ENCODE measurements at regions not wholly inside any gene's neighbourhood (a gene's known extent, or its start where the extent isn't known, plus 50 kb on each side); places are given as distances from the start of the nearest gene placed in this dataset.
"Not testable (repeated sequence)": the region's sequence is repeated elsewhere in the genome, so short reads cannot be mapped to it uniquely, and the experiment has no call there.

DNA sequence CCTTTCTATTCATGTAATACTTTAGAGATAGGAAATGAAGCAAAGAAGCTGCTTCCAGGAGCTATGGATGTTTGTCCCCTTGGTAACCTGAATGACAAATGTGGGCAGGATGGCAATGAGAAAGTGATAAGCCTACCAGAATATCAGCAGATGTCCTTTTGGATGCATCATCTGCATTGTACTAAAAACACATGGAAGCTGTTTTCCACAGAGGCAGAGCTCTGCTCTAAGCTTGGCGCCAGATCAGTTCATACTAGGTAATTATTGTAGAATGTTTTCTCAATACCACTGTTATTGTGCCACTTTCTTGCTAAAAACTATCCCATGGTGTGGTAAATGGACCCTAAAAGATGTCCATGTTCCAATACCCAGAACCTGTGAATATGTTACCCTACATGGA is 100.2 kb downstream of the DTWD1 start:
- Histone ChIP-seq H3K9ac (ENCODE audit: low read depth in 1 of 3, low read length in 3 of 3) (no peak overlapping the region), H3K27ac (ENCODE audit: low read depth, low read length) (no peak overlapping the region), H3K27me3 (ENCODE audit: control insufficient read depth in 3 of 3, insufficient read depth in 3 of 3, low read length in 3 of 3) (no peaks in the 10 kb centered on the region), H3K4me3 (ENCODE audit: low read length in 3 of 3) (no peak overlapping the region), H3K36me3 (ENCODE audit: control insufficient read depth in 3 of 3, insufficient read depth in 3 of 3, low read length in 3 of 3) (no peaks in the 10 kb centered on the region), H3K9me3 (ENCODE audit: control insufficient read depth in 3 of 3, low read length in 3 of 3) (no peaks in the 10 kb centered on the region), H3K4me1 (ENCODE audit: control insufficient read depth in 3 of 3, insufficient read depth in 3 of 3, low read length in 3 of 3) (no peaks in the 10 kb centered on the region)

DNA sequence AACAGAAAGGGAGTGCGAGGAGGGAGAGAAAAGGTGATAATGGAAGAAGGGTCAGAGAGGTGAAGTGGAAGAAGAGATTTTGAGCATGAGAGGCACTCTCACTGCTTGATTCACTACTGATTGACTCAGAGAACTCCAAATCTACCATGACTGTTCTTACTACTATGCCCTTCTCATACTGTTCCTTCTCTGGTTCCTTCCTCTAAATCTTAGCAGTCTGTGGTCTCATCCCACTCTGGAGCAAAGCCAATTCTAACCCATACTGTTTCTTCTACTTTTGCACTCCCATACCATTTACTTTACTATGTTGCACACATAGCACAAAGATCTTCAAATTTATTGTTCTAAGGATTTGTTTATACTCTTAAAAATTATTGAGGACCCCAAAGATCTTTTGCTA is 100.8 kb downstream of the DTWD1 start:
- Histone ChIP-seq H3K27me3 (ENCODE audit: control insufficient read depth in 3 of 3, insufficient read depth in 3 of 3, low read length in 3 of 3) (no peaks in the 10 kb centered on the region), H3K4me3 (ENCODE audit: low read length in 3 of 3) (no peak overlapping the region), H3K9ac (ENCODE audit: low read depth in 1 of 3, low read length in 3 of 3) (no peak overlapping the region), H3K36me3 (ENCODE audit: control insufficient read depth in 3 of 3, insufficient read depth in 3 of 3, low read length in 3 of 3) (no peaks in the 10 kb centered on the region), H3K9me3 (ENCODE audit: control insufficient read depth in 3 of 3, low read length in 3 of 3) (no peaks in the 10 kb centered on the region), H3K27ac (ENCODE audit: low read depth, low read length) (no peak overlapping the region), H3K4me1 (ENCODE audit: control insufficient read depth in 3 of 3, insufficient read depth in 3 of 3, low read length in 3 of 3) (no peaks in the 10 kb centered on the region)

DNA sequence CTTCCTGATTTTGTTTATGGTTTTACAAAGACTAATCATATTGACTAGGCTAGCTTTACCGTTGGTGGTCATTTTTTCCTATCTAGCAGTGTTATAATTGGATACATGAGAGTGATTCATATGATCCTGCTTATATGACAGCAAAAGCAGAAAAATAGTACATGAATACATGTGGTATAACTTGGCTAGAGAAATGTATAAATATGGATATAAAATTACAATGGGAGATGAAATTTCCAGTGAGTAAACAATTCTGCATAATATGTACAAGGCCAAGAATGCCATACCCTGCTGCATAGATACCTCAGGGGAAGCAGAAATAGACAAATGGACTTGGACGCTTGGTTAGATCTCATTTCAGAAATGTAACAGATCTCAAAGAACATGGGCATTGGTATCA is 103.1 kb downstream of the DTWD1 start:
- no peaks in the 10 kb centered on the region for H3K36me3 ChIP-seq (ENCODE audit: control insufficient read depth in 3 of 3, insufficient read depth in 3 of 3, low read length in 3 of 3)

DNA sequence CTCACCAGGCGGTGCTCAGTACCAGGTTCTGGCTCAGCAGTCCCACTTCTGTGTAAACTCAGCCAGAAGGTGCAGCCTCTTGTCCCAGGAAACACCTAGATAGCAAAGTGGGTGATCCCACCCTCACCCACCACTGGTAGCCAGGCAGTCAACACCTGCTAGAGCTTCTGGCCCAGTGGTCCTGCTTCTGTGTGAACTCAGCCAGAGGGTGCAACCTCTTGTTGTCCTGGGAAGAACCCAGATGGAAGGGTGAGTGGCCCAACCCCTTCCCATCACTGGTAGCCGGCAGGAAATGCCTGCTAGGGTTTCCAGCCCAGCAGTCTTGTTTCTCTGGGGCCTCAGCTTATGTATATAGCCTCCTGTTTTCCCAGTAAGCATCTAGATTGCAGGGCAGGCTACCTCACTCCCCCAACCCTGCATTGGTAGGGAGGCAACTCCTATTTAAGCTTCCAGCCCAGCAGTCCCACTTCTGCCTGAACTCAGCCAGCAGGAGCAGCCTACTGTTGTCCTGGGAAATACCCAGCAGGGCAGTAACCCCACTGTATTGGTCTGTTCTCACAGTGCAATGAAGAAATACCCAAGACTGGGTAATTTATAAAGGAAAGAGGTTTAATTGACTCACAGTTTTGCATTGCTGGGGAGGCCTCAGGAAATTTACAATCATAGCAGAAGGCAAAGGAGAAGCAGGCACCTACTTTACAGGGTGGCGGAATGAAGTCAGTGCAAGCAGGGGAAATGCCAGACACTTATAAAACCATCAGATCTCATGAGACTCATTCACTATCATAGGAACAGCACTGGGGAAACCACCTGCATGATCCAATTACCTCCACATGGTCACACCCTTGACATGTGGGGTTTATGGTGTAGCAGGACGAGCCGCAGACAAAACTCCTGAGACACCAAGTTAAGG is 110.6 kb downstream of the DTWD1 start:
- Histone ChIP-seq H3K36me3 (ENCODE audit: control insufficient read depth in 3 of 3, insufficient read depth in 3 of 3, low read length in 3 of 3) (no peaks in the 10 kb centered on the region), H3K27ac (ENCODE audit: low read depth, low read length) (no peak overlapping the region), H3K9me3 (ENCODE audit: control insufficient read depth in 3 of 3, low read length in 3 of 3) (no peaks in the 10 kb centered on the region), H3K4me3 (ENCODE audit: low read length in 3 of 3) (no peak overlapping the region), H3K27me3 (ENCODE audit: control insufficient read depth in 3 of 3, insufficient read depth in 3 of 3, low read length in 3 of 3) (no peaks in the 10 kb centered on the region), H3K4me1 (ENCODE audit: control insufficient read depth in 3 of 3, insufficient read depth in 3 of 3, low read length in 3 of 3) (no peaks in the 10 kb centered on the region), H3K9ac (ENCODE audit: low read depth in 1 of 3, low read length in 3 of 3) (no peak overlapping the region)

More for the DNA sequence above, 103.1 kb downstream of the DTWD1 start:
- H3K4me3 ChIP-seq (ENCODE audit: low read length in 3 of 3) = no peak overlapping the region
- no peaks in the 10 kb centered on the region for H3K27me3 ChIP-seq (ENCODE audit: control insufficient read depth in 3 of 3, insufficient read depth in 3 of 3, low read length in 3 of 3)
- no peaks in the 10 kb centered on the region for H3K4me1 ChIP-seq (ENCODE audit: control insufficient read depth in 3 of 3, insufficient read depth in 3 of 3, low read length in 3 of 3)
- H3K9me3 ChIP-seq (ENCODE audit: control insufficient read depth in 3 of 3, low read length in 3 of 3) = no peaks in the 10 kb centered on the region
- H3K9ac ChIP-seq (ENCODE audit: low read depth in 1 of 3, low read length in 3 of 3) = no peak overlapping the region
- no peak overlapping the region for H3K27ac ChIP-seq (ENCODE audit: low read depth, low read length)

DNA sequence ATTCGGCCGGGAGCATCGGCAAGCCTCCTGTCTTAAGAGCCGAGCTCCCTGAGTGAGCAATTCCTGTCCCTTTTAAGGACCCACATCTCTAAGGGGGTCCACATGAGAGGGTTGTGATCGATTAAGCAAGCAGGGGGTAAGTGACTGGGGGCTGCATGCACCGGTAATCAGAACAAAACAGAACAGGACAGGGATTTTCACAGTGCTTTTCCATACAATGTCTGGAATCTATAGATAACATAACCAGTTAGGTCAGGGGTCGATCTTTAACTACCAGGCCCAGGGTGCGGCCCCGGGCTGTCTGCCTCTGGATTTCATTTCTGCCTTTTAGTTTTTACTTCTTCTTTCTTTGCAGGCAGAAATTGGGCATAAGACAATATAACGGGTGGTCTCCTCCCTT is 111.3 kb downstream of the DTWD1 start:
- not testable (repeated sequence) for H3K9me3 ChIP-seq (ENCODE audit: control insufficient read depth in 3 of 3, low read length in 3 of 3); H3K4me3 ChIP-seq (ENCODE audit: low read length in 3 of 3); H3K27ac ChIP-seq (ENCODE audit: low read depth, low read length); H3K36me3 ChIP-seq (ENCODE audit: control insufficient read depth in 3 of 3, insufficient read depth in 3 of 3, low read length in 3 of 3); H3K27me3 ChIP-seq (ENCODE audit: control insufficient read depth in 3 of 3, insufficient read depth in 3 of 3, low read length in 3 of 3); H3K9ac ChIP-seq (ENCODE audit: low read depth in 1 of 3, low read length in 3 of 3); H3K4me1 ChIP-seq (ENCODE audit: control insufficient read depth in 3 of 3, insufficient read depth in 3 of 3, low read length in 3 of 3)

DNA sequence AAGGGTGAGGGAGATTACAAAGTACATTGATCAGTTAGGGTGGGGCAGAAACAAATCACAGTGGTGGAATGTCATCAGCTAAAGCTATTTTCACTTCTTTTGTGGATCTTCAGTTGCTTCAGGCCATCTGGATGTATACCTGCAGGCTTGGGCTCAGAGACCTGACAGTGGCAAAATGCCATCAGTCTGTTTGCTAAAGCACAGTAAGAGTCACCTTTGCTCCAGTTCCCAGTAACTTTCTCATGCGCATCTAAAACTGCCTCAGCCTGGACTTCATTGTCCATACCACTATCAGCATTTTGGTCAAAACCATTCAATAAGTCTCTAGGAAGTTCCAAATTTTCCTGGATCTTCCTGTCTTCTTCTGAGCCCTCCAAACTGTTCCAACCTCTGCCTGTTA is 113.2 kb downstream of the DTWD1 start:
- H3K9ac ChIP-seq (ENCODE audit: low read depth in 1 of 3, low read length in 3 of 3); H3K4me1 ChIP-seq (ENCODE audit: control insufficient read depth in 3 of 3, insufficient read depth in 3 of 3, low read length in 3 of 3); H3K9me3 ChIP-seq (ENCODE audit: control insufficient read depth in 3 of 3, low read length in 3 of 3); H3K36me3 ChIP-seq (ENCODE audit: control insufficient read depth in 3 of 3, insufficient read depth in 3 of 3, low read length in 3 of 3); H3K27me3 ChIP-seq (ENCODE audit: control insufficient read depth in 3 of 3, insufficient read depth in 3 of 3, low read length in 3 of 3); H3K4me3 ChIP-seq (ENCODE audit: low read length in 3 of 3); H3K27ac ChIP-seq (ENCODE audit: low read depth, low read length): not testable (repeated sequence)

DNA sequence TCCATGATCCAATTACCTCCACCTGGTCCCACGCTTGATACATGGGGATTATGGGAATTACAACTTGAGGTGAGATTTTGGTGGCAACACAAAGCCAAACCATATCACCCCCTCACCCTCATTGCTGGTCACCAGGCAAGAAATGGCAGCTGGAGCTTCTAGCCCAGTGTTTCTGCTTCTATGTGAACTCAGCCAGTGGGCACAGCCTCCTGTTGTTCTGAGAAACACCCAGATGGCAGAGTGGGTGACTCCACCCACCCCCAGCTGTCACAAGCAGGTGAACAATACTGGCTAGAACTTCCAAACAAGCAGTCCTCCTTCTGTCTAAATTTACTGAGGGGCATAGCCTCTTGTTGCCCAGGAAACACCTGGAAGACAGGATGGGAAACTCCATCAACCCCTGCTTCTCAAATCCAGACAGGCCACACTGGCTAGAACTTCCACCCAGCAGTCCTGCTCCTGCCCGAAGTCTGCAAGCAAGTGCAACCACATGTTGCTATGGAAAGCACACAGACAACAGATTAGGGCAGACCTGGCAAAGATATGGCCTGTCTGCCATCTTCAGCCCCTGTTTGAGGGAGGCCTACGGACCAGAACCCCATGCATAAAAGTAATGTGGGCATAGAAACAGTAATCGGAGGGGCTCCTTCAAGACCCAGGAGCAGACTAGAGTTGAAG is 114.1 kb downstream of the DTWD1 start:
- no peaks in the 10 kb centered on the region for H3K27me3 ChIP-seq (ENCODE audit: control insufficient read depth in 3 of 3, insufficient read depth in 3 of 3, low read length in 3 of 3)
- no peaks in the 10 kb centered on the region for H3K4me1 ChIP-seq (ENCODE audit: control insufficient read depth in 3 of 3, insufficient read depth in 3 of 3, low read length in 3 of 3)
- no peaks in the 10 kb centered on the region for H3K9me3 ChIP-seq (ENCODE audit: control insufficient read depth in 3 of 3, low read length in 3 of 3)
- H3K27ac ChIP-seq (ENCODE audit: low read depth, low read length) = no peak overlapping the region
- no peak overlapping the region for H3K9ac ChIP-seq (ENCODE audit: low read depth in 1 of 3, low read length in 3 of 3)
- H3K4me3 ChIP-seq (ENCODE audit: low read length in 3 of 3) = no peak overlapping the region
- no peaks in the 10 kb centered on the region for H3K36me3 ChIP-seq (ENCODE audit: control insufficient read depth in 3 of 3, insufficient read depth in 3 of 3, low read length in 3 of 3)

DNA sequence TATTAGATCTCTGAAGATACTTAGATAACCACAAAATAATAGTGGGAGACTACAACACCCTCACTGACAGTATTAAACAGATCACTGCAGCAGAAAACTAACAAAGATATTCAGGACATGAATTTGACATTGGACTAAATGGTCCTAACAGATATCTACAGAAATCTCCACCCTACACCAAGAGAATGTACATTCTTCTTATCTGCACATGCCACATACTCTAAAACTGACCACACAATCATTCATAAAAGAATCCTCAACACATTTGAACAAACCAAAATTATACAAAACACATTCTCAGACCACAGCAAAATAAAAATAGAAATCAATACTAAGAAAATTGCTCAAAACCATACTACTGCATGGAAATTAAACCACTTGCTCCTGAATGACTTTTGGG is 116.3 kb downstream of the DTWD1 start:
- Histone ChIP-seq H3K9ac (ENCODE audit: low read depth in 1 of 3, low read length in 3 of 3) (no peak overlapping the region), H3K4me1 (ENCODE audit: control insufficient read depth in 3 of 3, insufficient read depth in 3 of 3, low read length in 3 of 3) (no peaks in the 10 kb centered on the region), H3K4me3 (ENCODE audit: low read length in 3 of 3) (no peak overlapping the region), H3K27me3 (ENCODE audit: control insufficient read depth in 3 of 3, insufficient read depth in 3 of 3, low read length in 3 of 3) (no peaks in the 10 kb centered on the region), H3K36me3 (ENCODE audit: control insufficient read depth in 3 of 3, insufficient read depth in 3 of 3, low read length in 3 of 3) (no peaks in the 10 kb centered on the region), H3K27ac (ENCODE audit: low read depth, low read length) (no peak overlapping the region), H3K9me3 (ENCODE audit: control insufficient read depth in 3 of 3, low read length in 3 of 3) (no peaks in the 10 kb centered on the region)

DNA sequence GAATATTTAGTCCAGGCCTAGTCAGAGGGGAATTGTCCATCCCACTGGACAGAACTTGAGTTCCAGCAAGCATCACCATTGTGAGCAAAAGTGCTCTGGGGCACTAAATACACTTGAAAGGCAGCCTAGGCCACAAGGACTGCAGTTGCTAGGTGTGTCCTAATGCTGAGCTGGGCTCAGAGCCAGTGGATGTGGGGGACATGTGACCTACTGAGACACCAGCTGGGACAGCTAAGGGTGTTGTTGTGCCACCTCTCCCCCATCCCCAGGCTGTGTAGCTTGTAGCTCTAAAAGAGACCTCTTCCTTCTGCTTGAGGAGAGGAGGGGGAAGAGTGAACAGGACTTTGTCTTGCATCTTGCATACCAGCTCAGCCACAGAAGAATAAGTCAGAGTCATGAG is 120.9 kb downstream of the DTWD1 start:
- H3K9ac ChIP-seq (ENCODE audit: low read depth in 1 of 3, low read length in 3 of 3) = no peak overlapping the region
- no peaks in the 10 kb centered on the region for H3K4me1 ChIP-seq (ENCODE audit: control insufficient read depth in 3 of 3, insufficient read depth in 3 of 3, low read length in 3 of 3)

DNA sequence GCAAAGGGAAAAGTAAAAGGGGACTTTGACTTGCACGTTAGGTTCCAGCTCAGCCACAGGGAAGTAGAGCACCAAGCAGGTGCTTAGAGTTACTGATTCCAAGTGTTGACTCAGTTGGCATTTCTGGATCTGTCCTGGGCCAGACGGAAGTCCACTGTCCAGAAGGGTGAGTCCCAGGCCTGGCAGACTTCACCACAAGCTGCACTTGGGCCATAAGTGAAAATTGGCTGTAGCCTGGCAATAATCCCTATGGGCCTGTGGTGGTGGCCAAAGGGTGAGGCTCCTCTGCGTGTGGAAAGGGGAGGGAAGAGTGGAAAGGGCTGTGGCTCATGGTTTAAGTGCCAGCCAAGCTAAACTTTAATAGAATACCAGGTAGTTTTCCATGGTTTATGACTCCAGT is 121.5 kb downstream of the DTWD1 start:
- no peaks in the 10 kb centered on the region for H3K4me1 ChIP-seq (ENCODE audit: control insufficient read depth in 3 of 3, insufficient read depth in 3 of 3, low read length in 3 of 3)
- H3K36me3 ChIP-seq (ENCODE audit: control insufficient read depth in 3 of 3, insufficient read depth in 3 of 3, low read length in 3 of 3) = no peaks in the 10 kb centered on the region
- no peaks in the 10 kb centered on the region for H3K9me3 ChIP-seq (ENCODE audit: control insufficient read depth in 3 of 3, low read length in 3 of 3)
- no peaks in the 10 kb centered on the region for H3K27me3 ChIP-seq (ENCODE audit: control insufficient read depth in 3 of 3, insufficient read depth in 3 of 3, low read length in 3 of 3)
- no peak overlapping the region for H3K4me3 ChIP-seq (ENCODE audit: low read length in 3 of 3)
- H3K9ac ChIP-seq (ENCODE audit: low read depth in 1 of 3, low read length in 3 of 3) = no peak overlapping the region
- H3K27ac ChIP-seq (ENCODE audit: low read depth, low read length) = no peak overlapping the region

More for the DNA sequence above, 120.9 kb downstream of the DTWD1 start:
- Histone ChIP-seq H3K36me3 (ENCODE audit: control insufficient read depth in 3 of 3, insufficient read depth in 3 of 3, low read length in 3 of 3) (no peaks in the 10 kb centered on the region), H3K27me3 (ENCODE audit: control insufficient read depth in 3 of 3, insufficient read depth in 3 of 3, low read length in 3 of 3) (no peaks in the 10 kb centered on the region), H3K4me3 (ENCODE audit: low read length in 3 of 3) (no peak overlapping the region), H3K27ac (ENCODE audit: low read depth, low read length) (no peak overlapping the region), H3K9me3 (ENCODE audit: control insufficient read depth in 3 of 3, low read length in 3 of 3) (no peaks in the 10 kb centered on the region)

Measured in skeletal muscle tissue (tissue), 3 donors.